H1 (cell line): ENCODE measurements at regions not wholly inside any gene's neighbourhood (a gene's known extent, or its start where the extent isn't known, plus 50 kb on each side); places are given as distances from the start of the nearest gene placed in this dataset.

ENCODE experiments used
- CTCF ChIA-PET: fragments of 300-600 bp; sonication (Branson Sonifier 250); formaldehyde crosslinking; loops from one replicate; lab custom pipeline; 2021; ENCODE audit not compliant: partially characterized antibody; lab: Charles Lee
- POLR2A ChIA-PET: fragments of 300-600 bp; sonication (Branson Sonifier 250); formaldehyde crosslinking; loops from one replicate; lab custom pipeline; 2021; ENCODE audit warnings: inconsistent platforms; ENCODE audit not compliant: partially characterized antibody; lab: Charles Lee
- DNase-seq, 2 experiments: peaks; one replicate each; pipeline versions ENCODE4 v3.0.0 to v3.0.0-alpha.2; 2010 to 2022; ENCODE audit warnings: low spot score in 2 of 2, low read depth in 1 of 2, mixed read lengths in 1 of 2
- FAIRE-seq: peaks from 2 replicates; lab custom pipeline; 2011; peaks lifted over from hg19 to GRCh38; lab: Jason Lieb, UNC
- H2AFZ ChIP-seq: 2 replicates; pipeline ENCODE4 v1.8.1; 2012; ENCODE audit warnings: low read length, inconsistent platforms
- H2AK5ac ChIP-seq: 2 replicates; pipeline ENCODE4 v1.6.1; 2013; ENCODE audit warnings: low read depth, low read length
- H2BK120ac ChIP-seq: replicated peaks from 2 replicates; pipeline ENCODE3; 2013; ENCODE audit warnings: low read depth, low read length, inconsistent platforms
- H2BK12ac ChIP-seq: 2 replicates; pipeline ENCODE4 v1.6.1; 2013; ENCODE audit warnings: low read depth, low read length
- H2BK15ac ChIP-seq: 2 replicates; pipeline ENCODE4 v1.6.1; 2013; ENCODE audit warnings: low read length
- H2BK20ac ChIP-seq: 2 replicates; pipeline ENCODE4 v1.6.1; 2013; ENCODE audit warnings: low read length
- H2BK5ac ChIP-seq: 2 replicates; pipeline ENCODE4 v1.6.1; 2013; ENCODE audit warnings: low read depth, low read length
- H3K14ac ChIP-seq: 2 replicates; pipeline ENCODE4 v1.6.1; 2013; ENCODE audit warnings: inconsistent platforms; ENCODE audit not compliant: insufficient read length
- H3K18ac ChIP-seq: 2 replicates; pipeline ENCODE4 v1.6.1; 2013; ENCODE audit warnings: low read length; ENCODE audit errors: extremely low read depth
- H3K23ac ChIP-seq: 2 replicates; pipeline ENCODE4 v1.6.1; 2013; ENCODE audit warnings: inconsistent platforms; ENCODE audit not compliant: insufficient read length
- H3K23me2 ChIP-seq: 2 replicates; pipeline ENCODE4 v1.6.1; 2013; ENCODE audit warnings: low read depth, low read length
- H3K27ac ChIP-seq: 2 replicates; pipeline ENCODE4 v1.6.1; 2011; ENCODE audit warnings: low read depth, low read length, inconsistent platforms
- H3K27me3 ChIP-seq, 4 experiments: replicated peaks in 1 of 4; 1 replicate in 1 of 4; 2 replicates in 3 of 4; pipeline versions ENCODE4 v1.6.1 to v1.8.1; 2011 to 2013; ENCODE audit warnings: low read length in 3 of 4, mild to moderate bottlenecking in 3 of 4, inconsistent platforms in 2 of 4, mixed read lengths in 2 of 4, moderate library complexity in 1 of 4; ENCODE audit not compliant: control insufficient read depth in 3 of 4, insufficient read depth in 3 of 4; ENCODE audit errors: extremely low read depth in 1 of 4
- H3K36me3 ChIP-seq, 4 experiments: 2 replicates each; pipeline versions ENCODE4 v1.6.1 to v1.8.1; 2011 to 2013; ENCODE audit warnings: mild to moderate bottlenecking in 4 of 4, low read length in 3 of 4, moderate library complexity in 2 of 4, control low read depth in 1 of 4, inconsistent platforms in 1 of 4; ENCODE audit not compliant: insufficient read depth in 4 of 4, control insufficient read depth in 2 of 4
- H3K4ac ChIP-seq: replicated peaks from 2 replicates; pipeline ENCODE3; 2013; ENCODE audit warnings: low read length, low read depth, mixed read lengths, inconsistent platforms; ENCODE audit not compliant: insufficient read length
- H3K4me1 ChIP-seq, 4 experiments: replicated peaks in 1 of 4; 1 replicate in 1 of 4; 2 replicates in 3 of 4; pipeline versions ENCODE4 v1.6.1 to v1.8.1; 2011 to 2013; ENCODE audit warnings: low read length in 3 of 4, inconsistent platforms in 2 of 4, mixed read lengths in 1 of 4; ENCODE audit not compliant: insufficient read depth in 4 of 4, control insufficient read depth in 3 of 4
- H3K4me2 ChIP-seq, 2 experiments: 2 replicates each; pipeline versions ENCODE4 v1.6.1 to v1.8.1; 2011 to 2013; ENCODE audit warnings: low read depth in 2 of 2, low read length in 2 of 2, control low read depth in 1 of 2, inconsistent platforms in 1 of 2, mild to moderate bottlenecking in 1 of 2; ENCODE audit not compliant: insufficient read depth in 1 of 2
- H3K4me3 ChIP-seq, 4 experiments: fragments of 200-600, 300-600 bp in 1 of 4; sonication (generic), shearing (Covaris generic), sonication (Bioruptor Twin) in 1 of 4; 2 replicates each; pipeline versions ENCODE4 v1.5.1 to v1.8.1; 2011 to 2016; ENCODE audit warnings: low read length in 4 of 4, low read depth in 3 of 4, control low read depth in 2 of 4, inconsistent platforms in 2 of 4, mild to moderate bottlenecking in 2 of 4, mixed read lengths in 1 of 4, moderate library complexity in 1 of 4; ENCODE audit not compliant: insufficient read depth in 2 of 4; ENCODE audit errors: extremely low read depth in 1 of 4
- H3K56ac ChIP-seq: replicated peaks from 2 replicates; pipeline ENCODE3; 2013; ENCODE audit warnings: low read depth, mild to moderate bottlenecking, mixed read lengths, low read length, inconsistent platforms; ENCODE audit not compliant: insufficient read length
- H3K79me1 ChIP-seq: 2 replicates; pipeline ENCODE4 v1.6.1; 2013; ENCODE audit warnings: low read depth, low read length, control low read depth
- H3K79me2 ChIP-seq, 2 experiments: 2 replicates each; pipeline versions ENCODE4 v1.6.1 to v1.8.1; 2012 to 2013; ENCODE audit warnings: low read length in 2 of 2, mild to moderate bottlenecking in 2 of 2, inconsistent platforms in 1 of 2; ENCODE audit not compliant: insufficient read depth in 2 of 2, control insufficient read depth in 1 of 2
- H3K9ac ChIP-seq, 4 experiments: replicated peaks in 1 of 4; 1 replicate in 1 of 4; 2 replicates in 3 of 4; pipeline versions ENCODE4 v1.6.1 to v1.8.1; 2011 to 2013; ENCODE audit warnings: low read depth in 3 of 4, low read length in 3 of 4, control low read depth in 2 of 4, mild to moderate bottlenecking in 2 of 4, moderate library complexity in 2 of 4, inconsistent platforms in 1 of 4; ENCODE audit errors: extremely low read depth in 1 of 4
- H3K9me3 ChIP-seq, 2 experiments: 2 replicates each; pipeline versions ENCODE4 v1.6.1 to v1.8.1; 2012 to 2013; ENCODE audit warnings: mild to moderate bottlenecking in 2 of 2, moderate library complexity in 2 of 2, control low read depth in 1 of 2, inconsistent platforms in 1 of 2, low read depth in 1 of 2, low read length in 1 of 2, mixed read lengths in 1 of 2; ENCODE audit not compliant: insufficient read depth in 2 of 2
- H4K20me1 ChIP-seq, 2 experiments: replicated peaks in 1 of 2; 2 replicates each; pipeline versions ENCODE3 to v1.8.1; 2011 to 2013; ENCODE audit warnings: inconsistent platforms in 2 of 2, low read length in 2 of 2, mild to moderate bottlenecking in 1 of 2; ENCODE audit not compliant: insufficient read depth in 2 of 2, control insufficient read depth in 1 of 2
- H4K5ac ChIP-seq: 2 replicates; pipeline ENCODE4 v1.6.1; 2013; ENCODE audit warnings: low read length, low read depth, mixed read lengths, inconsistent platforms; ENCODE audit not compliant: insufficient read length
- H4K8ac ChIP-seq: 2 replicates; pipeline ENCODE4 v1.8.0; 2013; ENCODE audit warnings: mild to moderate bottlenecking, moderate library complexity, low read length, inconsistent platforms; ENCODE audit not compliant: insufficient read depth; ENCODE audit errors: extremely low read depth
- H4K91ac ChIP-seq: replicated peaks from 2 replicates; pipeline ENCODE3; 2013; ENCODE audit warnings: low read length, mixed read lengths, inconsistent platforms; ENCODE audit not compliant: insufficient read length
- CBX5 ChIP-seq: fragments of 300-800, 300-1000 bp; sonication (generic); IDR thresholded peaks from 2 replicates; pipeline ENCODE4 v1.7.1; 2016; ENCODE audit warnings: antibody characterized with exemption, low read length, low read depth
- CHD2 ChIP-seq: IDR thresholded peaks from 2 replicates; pipeline ENCODE4 v1.6.1; 2012; ENCODE audit warnings: low read length, improper control_type of control experiment
- CTBP2 ChIP-seq: IDR thresholded peaks from 2 replicates; pipeline ENCODE4 v1.7.0; 2011; ENCODE audit warnings: borderline replicate concordance, mild to moderate bottlenecking, moderate library complexity, mixed read lengths, low read length; ENCODE audit not compliant: insufficient read depth, insufficient read length
- EGR1 ChIP-seq: IDR thresholded peaks from 2 replicates; pipeline ENCODE4 v1.6.1; 2011; ENCODE audit warnings: low read depth, low read length, borderline replicate concordance
- EP300 ChIP-seq, 2 experiments: IDR thresholded peaks; 1 replicate in 1 of 2; 2 replicates in 1 of 2; pipeline ENCODE4 v1.6.1; 2011 to 2012; ENCODE audit warnings: low read depth in 2 of 2, low read length in 2 of 2, mild to moderate bottlenecking in 2 of 2, borderline replicate concordance in 1 of 2, inconsistent platforms in 1 of 2, moderate library complexity in 1 of 2
- EZH2 ChIP-seq: fragments of 200-600 bp; sonication (generic); IDR thresholded peaks from 2 replicates; pipeline ENCODE4 v1.7.1; 2012; ENCODE audit warnings: low read depth, mild to moderate bottlenecking, moderate library complexity, low read length, inconsistent platforms; ENCODE audit not compliant: severe bottlenecking
- HDAC6 ChIP-seq: IDR thresholded peaks from one replicate; pipeline ENCODE4 v1.7.1; 2012; ENCODE audit warnings: low read depth, mild to moderate bottlenecking, inconsistent platforms, low read length, moderate library complexity
- JUND ChIP-seq: IDR thresholded peaks from 2 replicates; pipeline ENCODE4 v1.6.1; 2011; ENCODE audit warnings: mild to moderate bottlenecking, improper control_type of control experiment, low read length
- NRF1 ChIP-seq: IDR thresholded peaks from 2 replicates; pipeline ENCODE4 v1.6.1; 2011; ENCODE audit warnings: mild to moderate bottlenecking, low read depth, low read length, improper control_type of control experiment
- POU5F1 ChIP-seq: IDR thresholded peaks from 2 replicates; pipeline ENCODE4 v1.6.1; 2011; ENCODE audit warnings: low read depth, mild to moderate bottlenecking, low read length, moderate library complexity
- RNF2 ChIP-seq: fragments of 200-900, 300-1000 bp; sonication (generic); IDR thresholded peaks from 2 replicates; pipeline ENCODE4 v1.7.1; 2016; ENCODE audit warnings: borderline replicate concordance, low read depth, mild to moderate bottlenecking, antibody characterized with exemption, low read length; ENCODE audit not compliant: poor library complexity, severe bottlenecking; ENCODE audit errors: missing control alignments
- SP4 ChIP-seq: IDR thresholded peaks from 2 replicates; pipeline ENCODE4 v1.6.1; 2012; ENCODE audit warnings: low read length, inconsistent platforms
- TCF12 ChIP-seq: IDR thresholded peaks from 2 replicates; pipeline ENCODE4 v1.6.1; 2011; ENCODE audit warnings: low read depth, mild to moderate bottlenecking, low read length
- TEAD4 ChIP-seq: IDR thresholded peaks from 2 replicates; pipeline ENCODE4 v1.6.1; 2012; ENCODE audit warnings: low read depth, low read length, inconsistent platforms, mixed read lengths
- WGBS, 2 experiments: shearing (Covaris generic) in 1 of 2; methylation state at CpG; one replicate each; pipeline versions ENCODE4 v1.1.6 to v1.1.7; 2013 to 2015; ENCODE audit warnings: low lambda C conversion rate in 2 of 2, mixed read lengths in 2 of 2, inconsistent platforms in 1 of 2, low coverage in 1 of 2, missing lambda C conversion rate in 1 of 2; ENCODE audit not compliant: insufficient replicate concordance in 2 of 2, insufficient coverage in 1 of 2, insufficient read length in 1 of 2; ENCODE audit errors: extremely low coverage in 1 of 2, missing lambda C conversion rate in 1 of 2; 5-methylcytosine and 5-hydroxymethylcytosine counted together
- TF ChIP-seq, protein P1 (sequence below): IDR thresholded peaks from 2 replicates; pipeline ENCODE4 v1.6.1; 2012; ENCODE audit warnings: inconsistent platforms

- H3K36me3 ChIP-seq, result no peaks in the 10 kb centered on the region
- no peak overlapping the region for H4K8ac ChIP-seq
- 88% methylated on average over 2 of the region's 2 CpGs; no CpG with 5 or more reads in 1 of the 2 experiments for WGBS, 2 experiments
- no peaks in the 10 kb centered on the region for H3K79me2 ChIP-seq
- H3K27me3 ChIP-seq, result no peaks in the 10 kb centered on the region
- no peak overlapping the region for H2BK120ac ChIP-seq
- H3K4me1 ChIP-seq, result peaks cover 0 to 4% (median 1%) of the 10 kb centered on the region in 4 experiments; a peak in 1 of 7 replicates
- no peak overlapping the region for H2AK5ac ChIP-seq
- no peaks in the 10 kb centered on the region for H3K9me3 ChIP-seq
- H3K9ac ChIP-seq, result no peak overlapping the region
- no peak overlapping the region for H3K56ac ChIP-seq
- no peak overlapping the region for H3K4ac ChIP-seq
- no peak overlapping the region for H3K14ac ChIP-seq
- no peak overlapping the region for H4K91ac ChIP-seq
- H2BK15ac ChIP-seq, result no peak overlapping the region
- H2AFZ ChIP-seq, result no peak overlapping the region
- no peaks in the 10 kb centered on the region for H4K20me1 ChIP-seq
- DNase-seq, result no peak
- CTCF ChIA-PET, result interaction anchor here (0.6 to 2.1 kb wide), 7 partner anchors 14 to 1611 kb away, joined by 3 to 8 read pairs (median 4); no protein-coding TSS in a partner anchor
- H3K79me1 ChIP-seq, result no peaks in the 10 kb centered on the region
- no peak overlapping the region for H3K23ac ChIP-seq
- H3K23me2 ChIP-seq, result no peaks in the 10 kb centered on the region
- no peak overlapping the region for H3K27ac ChIP-seq
- no peak overlapping the region for H2BK5ac ChIP-seq
- H2BK20ac ChIP-seq, result no peak overlapping the region
- no peak overlapping the region for H3K4me2 ChIP-seq
- POLR2A ChIA-PET, result interaction anchor here (1.4 kb wide), 1 partner anchor 15 kb away, joined by 3 read pairs; no protein-coding TSS in a partner anchor
- H3K4me3 ChIP-seq, result no peak overlapping the region
- H4K5ac ChIP-seq, result no peak overlapping the region
- H3K18ac ChIP-seq, result no peak overlapping the region
- FAIRE-seq, result no peak
- no peak overlapping the region for H2BK12ac ChIP-seq
- TF ChIP-seq CBX5 (no peak), POU5F1 (no peak), TEAD4 (no peak), JUND (no peak), EZH2 (no peak), HDAC6 (no peak), RNF2 (no peak), EGR1 (no peak), SP4 (no peak), TCF12 (no peak), CTBP2 (no peak), EP300 (IDR thresholded peaks at IDR 0.05; ENCODE audit: borderline replicate concordance in 1 of 2, low read depth in 2 of 2, low read length in 2 of 2) (no peak), CHD2 (no peak), NRF1 (no peak)
- TF ChIP-seq, protein P1, sequence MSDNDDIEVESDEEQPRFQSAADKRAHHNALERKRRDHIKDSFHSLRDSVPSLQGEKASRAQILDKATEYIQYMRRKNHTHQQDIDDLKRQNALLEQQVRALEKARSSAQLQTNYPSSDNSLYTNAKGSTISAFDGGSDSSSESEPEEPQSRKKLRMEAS, result no peak
Measured at GRCh38 chr15:62445244-62445643, 280.2 kb upstream of the C2CD4B start.
